Right lobe of liver (tissue), 6 donors: ENCODE measurements at regions not wholly inside any gene's neighbourhood (a gene's known extent, or its start where the extent isn't known, plus 50 kb on each side); places are given as distances from the start of the nearest gene placed in this dataset.

Source experiments
- ATAC-seq, 4 donors: fragments of 200-7000 bp; cut with Tn5 transposase; one replicate each; pipeline ENCODE4 v1.9.1; 2020; ENCODE audit warnings: mild to moderate bottlenecking in 4 of 4, moderate library complexity in 4 of 4
- DNase-seq, 3 donors: peaks; one replicate each; pipeline ENCODE4 v3.0.0-alpha.2; 2020
- H3K27ac ChIP-seq, 3 donors: fragments of 200-600 bp; one replicate each; pipeline ENCODE4 v1.8.0; 2022
- H3K27me3 ChIP-seq, 2 donors: fragments of 200-600 bp; one replicate each; pipeline ENCODE4 v1.8.0; 2022
- H3K36me3 ChIP-seq, 4 donors: fragments of 200-600 bp; sonication (generic) in 1 of 4; one replicate each; pipeline versions ENCODE4 v1.5.1 to v1.8.0; 2017 to 2022; ENCODE audit warnings: control low read depth in 1 of 4
- H3K4me1 ChIP-seq, 4 donors: fragments of 200-600 bp; sonication (generic) in 1 of 4; one replicate each; pipeline versions ENCODE4 v1.5.1 to v1.8.0; 2017 to 2022; ENCODE audit warnings: control low read depth in 1 of 4
- H3K4me3 ChIP-seq, 3 donors: fragments of 200-600 bp; one replicate each; pipeline ENCODE4 v1.8.0; 2022
- H3K9me3 ChIP-seq, 4 donors: fragments of 200-600 bp; sonication (generic) in 1 of 4; one replicate each; pipeline versions ENCODE4 v1.5.1 to v1.8.0; 2017 to 2022; ENCODE audit warnings: control low read depth in 1 of 4
- CTCF ChIP-seq, 4 donors: fragments of 200-600 bp in 3 of 4; fragments of 450-650 bp in 1 of 4; IDR thresholded peaks; one replicate each; pipeline versions ENCODE4 v1.5.1 to v1.8.0; 2016 to 2022; ENCODE audit warnings: antibody characterized with exemption in 4 of 4, mild to moderate bottlenecking in 2 of 4
- POLR2A ChIP-seq: fragments of 450-650 bp; IDR thresholded peaks from one replicate; pipeline ENCODE4 v1.6.1; 2017; ENCODE audit warnings: antibody characterized with exemption, mild to moderate bottlenecking
- WGBS: methylation state at CpG from one replicate; pipeline ENCODE4 v1.1.6; 2018; ENCODE audit warnings: low coverage, low lambda C conversion rate; ENCODE audit not compliant: insufficient coverage; ENCODE audit errors: missing lambda C conversion rate; 5-methylcytosine and 5-hydroxymethylcytosine counted together
- intact Hi-C, 2 donors: fragments of 100-400 bp; cut with DNase I; formaldehyde crosslinking; loops; one replicate each; pipeline versions ENCODE4 v1.11.2 to v1.14.1; 2022
- donor health status: DM: no; HTN: yes; CAD: no.
- donor health status: DM: no; HTN: no; CAD: no.
- donor health status: DM: no; HTN: no; CAD: no.
- donor health status: DM: no; HTN: yes; CAD: no.
- donor health status: DM: no; HTN: yes; CAD: no.

GRCh38 chr5:67808340-67808739, 407.2 kb upstream of the PIK3R1 start:
- 42% methylated on average over 2 of the region's 2 CpGs for whole genome bisulfite sequencing
- TF ChIP-seq CTCF (IDR thresholded peaks at IDR 0.05) = no peak
- no peak for TF ChIP-seq POLR2A
- Histone ChIP-seq H3K4me3 (no peak overlapping the region), H3K36me3 (no peaks in the 10 kb centered on the region), H3K27me3 (no peaks in the 10 kb centered on the region), H3K27ac (peak overlapping the region in 1 of 3 donors; percentile 33), H3K9me3 (no peaks in the 10 kb centered on the region), H3K4me1 (peaks cover 0 to 23% (median 0%) of the 10 kb centered on the region in 4 donors)
- intact Hi-C loops = no loop called here
- DNase-seq = peak in 2 of 3 donors; percentile 42 to 69
- peak; percentile 64 to 89 (median 72) for ATAC-seq

GRCh38 chr5:67807439-67807888, 408.1 kb upstream of the PIK3R1 start:
- Histone ChIP-seq H3K27me3 (no peaks in the 10 kb centered on the region), H3K4me1 (peaks cover 0 to 23% (median 0%) of the 10 kb centered on the region in 4 donors), H3K4me3 (no peak overlapping the region), H3K9me3 (no peaks in the 10 kb centered on the region), H3K27ac (no peak overlapping the region), H3K36me3 (no peaks in the 10 kb centered on the region)
- WGBS = 42% methylated on average over 1 of the region's 1 CpG
- ATAC-seq (peak in 1 of 4 donors; percentile 29), DNase-seq (no peak)
- no peak for TF ChIP-seq POLR2A
- no peak for TF ChIP-seq CTCF (IDR thresholded peaks at IDR 0.05)
- intact Hi-C loops = no loop called here

GRCh38 chr5:67806654-67807438, 408.7 kb upstream of the PIK3R1 start:
- H3K9me3 ChIP-seq = no peaks in the 10 kb centered on the region
- no peak overlapping the region for H3K4me3 ChIP-seq
- H3K4me1 ChIP-seq = peaks cover 0 to 23% (median 0%) of the 10 kb centered on the region in 4 donors
- TF ChIP-seq POLR2A (no peak), CTCF (IDR thresholded peaks at IDR 0.05) (no peak)
- ATAC-seq (peak in 3 of 4 donors; percentile 11 to 60 (median 42)), DNase-seq (no peak)
- no peaks in the 10 kb centered on the region for H3K27me3 ChIP-seq
- H3K27ac ChIP-seq = no peak overlapping the region
- intact Hi-C loops = no loop called here
- 57% methylated on average over 5 of the region's 5 CpGs for WGBS
- H3K36me3 ChIP-seq = no peaks in the 10 kb centered on the region

GRCh38 chr5:67805666-67806348, 409.7 kb upstream of the PIK3R1 start:
- Histone ChIP-seq H3K9me3 (no peaks in the 10 kb centered on the region), H3K4me3 (no peak overlapping the region), H3K27ac (no peak overlapping the region), H3K4me1 (peaks cover 0 to 23% (median 0%) of the 10 kb centered on the region in 4 donors), H3K36me3 (no peaks in the 10 kb centered on the region), H3K27me3 (no peaks in the 10 kb centered on the region)
- TF ChIP-seq CTCF (IDR thresholded peaks at IDR 0.05) (no peak), POLR2A (no peak)
- DNase-seq = no peak
- WGBS = 100% methylated on average over 1 of the region's 4 CpGs
- intact Hi-C loops = no loop called here
- ATAC-seq = no peak
